DOHH2 (cell line): ENCODE measurements at regions not wholly inside any gene's neighbourhood (a gene's known extent, or its start where the extent isn't known, plus 50 kb on each side); places are given as distances from the start of the nearest gene placed in this dataset.

Source experiments
- CTCF ChIP-seq: fragments of 200-600 bp; sonication (generic); IDR thresholded peaks from one replicate; pipeline ENCODE4 v1.5.1; 2014; ENCODE audit warnings: antibody characterized with exemption, mild to moderate bottlenecking, low read depth, low read length; ENCODE audit not compliant: poor library complexity, severe bottlenecking
- EZH2phosphoT487 ChIP-seq: fragments of 200-600 bp; sonication (generic); IDR thresholded peaks from 2 replicates; pipeline ENCODE4 v1.6.1; 2017; ENCODE audit warnings: borderline replicate concordance, mild to moderate bottlenecking, antibody characterized with exemption, low read length, moderate library complexity, mixed read lengths

GRCh38 chr21:30030416-30030815, 90.6 kb upstream of the GRIK1 start:
- TF ChIP-seq CTCF, result no peak
- TF ChIP-seq EZH2phosphoT487, result no peak
